GM18519 (cell line): ENCODE measurements at regions not wholly inside any gene's neighbourhood (a gene's known extent, or its start where the extent isn't known, plus 50 kb on each side); places are given as distances from the start of the nearest gene placed in this dataset.
A peak's percentile ranks its signal among the peaks of the same experiment; 100 is the strongest.
"Not testable (repeated sequence)": the region's sequence is repeated elsewhere in the genome, so short reads cannot be mapped to it uniquely, and the experiment has no call there.

Source experiments
- ATAC-seq: cut with Tn5 transposase; IDR thresholded peaks from one replicate; pipeline ENCODE4 v1.9.1; 2021; ENCODE audit warnings: mild to moderate bottlenecking, moderate library complexity; ENCODE audit not compliant: unreplicated experiment, low FRiP score

DNA sequence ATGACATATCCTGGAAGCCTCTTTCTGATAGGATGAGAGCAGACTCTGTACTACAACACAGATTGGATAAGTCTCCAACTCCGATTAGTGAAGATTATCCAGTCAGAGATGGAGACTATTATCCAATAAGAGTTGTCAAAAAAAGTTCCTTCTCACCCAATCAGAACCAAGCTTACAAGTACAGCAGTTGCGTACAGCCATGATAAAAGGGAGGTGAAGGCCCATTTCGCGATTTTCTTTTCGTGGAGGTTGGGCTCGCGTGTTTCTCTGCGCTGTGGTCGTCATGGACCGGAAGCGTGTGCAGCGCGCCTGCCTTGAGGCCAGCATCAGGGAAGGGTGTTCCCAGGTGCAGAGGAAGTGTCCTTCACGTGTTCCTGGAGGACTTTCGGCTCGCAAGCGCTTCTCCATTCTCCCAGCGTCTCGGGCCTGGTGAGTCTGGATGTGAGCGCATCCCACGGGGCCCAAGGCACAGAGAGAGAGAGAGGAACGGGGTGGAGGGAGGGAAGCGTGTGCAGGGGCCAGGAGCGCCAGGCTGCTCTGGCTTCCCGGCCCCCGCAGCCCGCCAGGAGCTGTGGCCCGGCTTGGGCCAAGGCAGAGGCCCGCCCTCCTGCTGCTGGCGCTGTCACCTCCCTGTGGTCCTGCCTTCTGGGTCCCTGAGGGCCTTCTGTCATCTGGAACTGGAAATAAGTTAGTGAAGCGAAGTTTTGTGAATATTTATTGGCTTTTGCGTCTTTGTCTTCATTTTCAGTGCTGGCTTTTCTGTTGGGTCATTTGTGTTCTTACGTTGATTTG lies 53.9 kb downstream of the CDRT15L2 start:
- not testable (repeated sequence) for ATAC-seq

DNA sequence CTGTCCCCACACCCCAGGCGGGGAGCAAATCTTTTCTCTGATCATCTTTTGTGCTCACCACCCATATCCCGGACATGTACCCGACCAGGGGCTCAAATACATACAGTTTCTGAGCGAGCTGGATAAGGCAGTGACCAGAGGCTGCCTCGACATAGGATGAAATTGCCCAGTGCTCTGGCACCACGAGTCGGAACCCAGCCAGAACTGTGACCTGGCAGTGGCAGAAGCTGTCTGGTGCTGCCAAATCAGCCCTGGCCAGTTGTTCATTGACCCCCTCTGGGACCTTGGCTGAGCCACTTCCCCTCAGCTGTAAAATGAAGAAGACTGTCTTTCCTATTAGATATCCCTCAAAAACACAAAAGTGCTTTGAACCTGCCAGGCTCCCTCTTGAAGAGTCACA lies 60.6 kb downstream of the CDRT15L2 start:
- not testable (repeated sequence) for ATAC-seq

DNA sequence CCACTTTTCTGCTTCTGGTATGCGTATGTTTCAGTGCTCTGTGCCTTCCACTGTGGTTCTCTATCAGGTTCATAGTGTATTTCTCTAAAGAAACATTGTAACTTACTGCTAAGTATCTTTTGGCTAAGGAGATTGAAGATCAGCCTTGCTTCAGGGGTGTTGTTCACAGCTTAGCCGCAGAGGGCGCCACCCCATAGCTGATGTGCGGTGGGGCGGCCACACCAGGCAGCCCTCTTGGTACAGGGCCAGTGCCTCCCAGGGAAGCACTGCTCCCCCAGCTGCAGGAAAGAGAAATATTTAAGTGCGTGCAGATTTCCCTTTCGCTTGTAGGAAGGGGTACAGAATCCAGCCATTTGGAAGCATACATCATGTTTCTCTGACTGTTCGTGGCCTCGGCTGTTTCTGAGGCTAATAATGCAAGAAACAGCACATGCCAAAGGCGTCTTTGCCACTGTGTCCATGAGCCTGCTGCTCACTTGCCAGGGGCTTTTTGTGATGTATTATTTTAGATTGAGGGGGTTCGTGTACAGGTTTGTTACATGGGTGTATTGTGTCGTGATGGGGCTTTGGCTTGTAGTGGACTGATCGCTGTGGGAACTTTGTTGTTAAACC lies 67.2 kb downstream of the CDRT15L2 start:
- not testable (repeated sequence) for ATAC-seq

DNA sequence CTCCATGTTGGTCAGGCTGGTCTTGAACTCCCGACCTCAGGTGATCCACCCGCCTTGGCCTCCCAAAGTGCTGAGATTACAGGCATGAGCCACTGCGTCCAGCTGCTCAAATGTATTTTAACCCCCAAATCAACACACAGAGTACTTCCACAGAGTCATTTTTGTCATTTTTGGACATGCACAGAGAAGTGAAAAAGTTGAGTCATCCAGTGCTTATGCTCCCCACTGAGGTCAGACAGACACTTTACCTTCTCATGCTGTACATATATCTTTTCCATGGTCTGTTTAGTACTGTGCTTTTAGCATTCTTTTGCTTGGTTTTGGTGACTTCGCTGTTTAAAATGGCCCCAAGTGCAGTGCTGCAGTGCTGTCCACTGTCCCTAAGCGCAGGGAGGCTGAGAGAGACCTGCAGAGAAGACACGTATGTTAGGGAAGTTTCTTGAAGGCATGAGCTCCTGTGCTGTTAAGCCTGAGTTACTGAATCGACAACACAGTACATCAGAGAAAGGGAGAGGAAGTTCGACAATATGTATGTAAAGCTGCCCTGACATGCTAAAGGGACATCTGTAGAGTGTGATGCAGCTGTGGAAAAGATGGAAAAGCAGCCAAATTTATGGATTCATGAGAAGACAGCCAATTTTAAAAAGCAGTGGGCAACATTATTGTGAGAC lies 69.7 kb downstream of the CDRT15L2 start:
- peak; percentile 75 for ATAC-seq

DNA sequence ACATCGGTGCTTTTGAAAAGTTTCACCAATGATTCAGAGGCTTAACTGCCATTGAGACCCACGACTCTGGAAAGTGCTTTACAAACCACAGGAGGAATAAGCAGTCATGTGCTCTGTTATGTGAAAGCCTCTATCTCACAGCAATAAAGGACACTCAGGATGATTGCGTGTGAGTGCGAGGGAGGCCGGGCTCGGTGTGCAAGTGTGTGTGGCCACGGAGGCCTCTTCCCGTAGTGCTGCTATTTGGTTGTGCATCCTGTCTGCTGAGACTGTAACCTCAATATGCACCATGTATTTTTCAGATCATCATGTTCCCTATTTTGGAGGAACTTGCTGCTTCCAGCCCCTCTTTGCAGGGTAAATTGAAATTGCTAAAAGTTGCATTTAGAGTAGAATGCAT lies 71.5 kb downstream of the CDRT15L2 start:
- not testable (repeated sequence) for ATAC-seq

DNA sequence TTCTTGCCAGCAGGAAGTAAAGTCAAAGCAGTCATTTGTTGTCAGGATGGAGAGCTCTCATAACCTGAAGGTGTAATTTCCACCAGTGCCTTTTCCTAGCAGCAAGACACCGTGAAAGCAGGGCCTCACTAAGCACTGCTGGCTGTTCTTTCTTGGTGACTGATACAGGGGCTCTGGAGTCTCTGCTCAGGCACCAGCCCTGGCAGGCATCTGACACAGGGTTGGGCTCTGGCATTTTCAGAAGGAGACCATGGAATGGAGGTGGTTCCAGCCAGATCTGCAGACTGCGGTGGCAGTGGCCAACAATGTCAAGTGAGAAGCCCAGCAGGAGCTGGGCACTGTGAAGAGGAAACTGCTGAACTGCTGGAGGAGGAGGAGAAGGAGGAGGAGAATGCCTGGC lies 72.2 kb downstream of the CDRT15L2 start:
- ATAC-seq: not testable (repeated sequence)

DNA sequence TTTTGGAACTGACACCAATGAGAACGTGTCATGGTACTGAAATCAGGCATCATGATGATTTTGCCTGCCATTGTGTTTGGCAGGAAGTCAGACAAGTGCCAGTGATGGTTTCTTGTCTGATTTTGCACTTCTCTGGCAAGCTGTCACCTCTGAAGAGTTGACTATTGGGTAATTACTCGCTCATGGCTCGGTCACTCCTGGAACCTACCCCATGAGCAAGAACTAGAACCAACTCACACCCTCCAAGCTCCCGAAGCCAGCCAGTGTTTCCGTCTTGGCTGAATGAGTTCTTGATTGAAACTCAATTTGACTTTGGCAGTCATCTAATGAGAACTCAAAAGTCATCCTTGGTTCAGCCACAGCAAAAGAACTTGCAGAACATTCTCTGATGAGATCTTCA lies 73.9 kb downstream of the CDRT15L2 start:
- not testable (repeated sequence) for ATAC-seq

DNA sequence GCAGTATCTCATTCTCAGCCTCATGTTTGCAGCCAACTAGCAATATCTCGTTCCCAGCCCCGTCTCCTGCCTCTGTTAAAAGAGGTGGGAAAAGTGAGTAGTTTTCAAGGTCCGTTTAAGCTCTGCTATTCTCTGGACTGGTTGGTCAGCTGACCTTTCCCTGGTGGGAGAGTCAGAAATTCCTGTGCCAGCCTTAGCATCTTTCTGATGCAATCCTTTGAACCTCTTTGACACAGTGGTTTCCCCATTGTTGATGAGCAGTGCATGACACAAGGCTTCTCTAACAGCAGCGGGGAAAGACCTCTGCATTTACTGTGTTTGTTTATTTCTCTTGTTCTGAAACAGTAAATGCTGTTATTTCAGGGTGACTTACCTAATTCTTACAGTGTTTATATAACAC lies 74.6 kb downstream of the CDRT15L2 start:
- not testable (repeated sequence) for ATAC-seq

DNA sequence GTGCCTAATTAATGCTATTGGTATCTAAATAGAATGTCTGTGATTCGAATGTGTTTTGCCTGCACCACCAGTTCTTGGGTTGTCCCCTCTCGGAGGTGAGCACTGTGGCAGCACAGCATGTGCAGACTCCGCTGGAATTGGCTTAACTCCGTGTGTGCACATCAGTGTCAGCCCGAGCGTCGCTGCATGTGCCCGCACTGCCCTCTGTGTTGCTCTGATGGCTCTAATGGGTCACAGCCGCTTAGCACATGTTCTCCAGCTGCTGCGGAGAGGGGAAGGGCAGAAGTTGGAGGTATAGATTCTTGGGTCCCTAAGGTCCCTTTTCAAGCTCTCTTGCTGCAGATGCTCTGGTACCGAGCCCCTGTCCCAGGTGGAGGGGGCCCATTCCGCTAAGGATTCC lies 75.1 kb downstream of the CDRT15L2 start:
- ATAC-seq: not testable (repeated sequence)

DNA sequence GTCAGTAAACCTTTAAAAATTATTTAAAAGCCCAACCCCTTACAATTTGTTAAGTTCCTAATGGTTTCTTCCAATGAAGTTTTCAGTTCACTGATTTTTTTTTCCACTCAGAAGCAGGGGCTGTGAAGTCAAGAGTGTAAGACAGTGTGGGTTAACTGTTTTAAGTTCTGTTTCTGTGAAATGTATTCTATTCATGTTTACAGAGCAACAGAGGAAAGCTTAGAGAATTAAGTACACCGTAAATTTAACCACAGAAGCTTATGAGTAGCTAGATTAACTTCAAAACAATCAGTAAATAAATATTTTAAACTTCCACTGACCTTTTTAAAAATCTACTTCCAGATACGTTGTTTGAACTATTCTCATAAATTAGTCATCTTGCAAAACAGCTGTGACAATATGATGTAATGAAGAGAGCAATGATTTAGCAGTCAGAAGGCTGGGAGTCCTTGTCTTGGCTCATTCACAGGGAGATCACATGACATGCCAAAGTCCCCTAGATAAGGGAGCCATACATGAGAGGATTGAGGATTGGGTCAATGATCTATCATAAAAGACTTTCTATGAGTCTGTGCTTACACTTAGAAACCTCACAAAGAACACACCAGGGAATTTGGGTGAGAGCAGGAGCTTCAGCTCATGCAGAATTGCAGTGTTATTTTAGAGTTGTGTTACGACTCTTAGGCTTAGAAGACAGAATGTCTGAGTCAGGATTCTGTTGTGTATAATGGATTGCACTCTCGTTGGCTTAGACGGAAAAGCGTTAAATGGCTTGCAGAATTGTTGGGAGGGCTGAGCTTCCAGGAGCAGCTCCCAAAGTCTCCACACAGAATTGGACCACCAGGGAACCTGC lies 85.8 kb downstream of the CDRT15L2 start:
- not testable (repeated sequence) for ATAC-seq

DNA sequence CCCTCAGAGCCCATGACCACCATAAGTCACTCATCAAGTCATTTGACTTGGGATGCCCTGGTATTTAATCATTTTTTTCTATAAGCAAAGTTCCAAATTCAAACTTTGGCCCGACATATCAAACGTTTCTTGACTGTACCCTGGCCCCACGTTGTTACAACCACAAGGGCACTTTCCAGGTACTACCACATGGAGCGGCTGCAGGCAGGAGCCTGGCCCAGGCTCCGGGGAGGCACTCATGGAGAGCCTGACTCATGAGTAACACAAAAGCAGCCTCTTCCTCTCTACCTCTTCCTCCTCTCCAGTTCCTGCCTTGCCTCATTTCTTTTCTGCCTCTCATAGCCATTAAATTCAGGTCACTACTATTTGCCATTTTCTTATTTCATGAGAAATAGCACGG lies 87.2 kb downstream of the CDRT15L2 start:
- not testable (repeated sequence) for ATAC-seq

DNA sequence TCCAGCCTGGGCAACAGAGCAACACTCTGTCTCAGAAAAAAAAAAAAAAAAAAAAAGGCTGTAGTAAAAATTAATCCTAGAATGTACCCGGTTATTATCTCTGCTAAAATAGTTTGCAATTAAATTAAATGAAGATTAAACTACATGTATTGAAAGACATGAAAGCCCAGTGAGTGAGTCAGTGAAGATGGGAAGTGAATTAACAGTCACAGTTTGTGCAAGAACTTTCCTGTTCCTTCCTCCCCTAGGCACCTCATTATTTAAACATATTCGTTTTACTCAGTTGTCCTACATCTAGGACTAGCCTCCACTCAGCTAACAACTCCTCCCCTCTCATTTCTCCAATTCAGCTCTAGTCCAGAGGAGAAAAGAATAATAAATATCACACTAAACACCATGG lies 88.2 kb downstream of the CDRT15L2 start:
- ATAC-seq: not testable (repeated sequence)

DNA sequence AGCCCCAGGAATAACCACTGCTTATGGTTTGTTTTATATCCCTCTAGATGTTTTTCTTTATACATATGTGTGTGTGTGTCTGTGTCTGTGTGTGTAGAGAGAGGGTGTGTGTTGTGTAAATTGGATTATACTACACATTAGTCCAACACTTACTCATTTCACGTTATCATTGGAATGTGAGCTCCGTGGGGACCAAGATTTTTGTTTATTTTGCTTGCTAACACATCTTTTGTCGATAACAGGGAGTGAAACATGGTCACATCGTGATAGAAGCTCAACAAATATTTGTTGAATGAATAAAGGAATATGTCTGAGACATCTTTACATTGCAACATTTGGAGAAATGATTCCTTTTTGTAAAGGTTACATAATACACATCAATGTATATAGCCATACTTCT lies 88.8 kb downstream of the CDRT15L2 start:
- ATAC-seq: not testable (repeated sequence)

DNA sequence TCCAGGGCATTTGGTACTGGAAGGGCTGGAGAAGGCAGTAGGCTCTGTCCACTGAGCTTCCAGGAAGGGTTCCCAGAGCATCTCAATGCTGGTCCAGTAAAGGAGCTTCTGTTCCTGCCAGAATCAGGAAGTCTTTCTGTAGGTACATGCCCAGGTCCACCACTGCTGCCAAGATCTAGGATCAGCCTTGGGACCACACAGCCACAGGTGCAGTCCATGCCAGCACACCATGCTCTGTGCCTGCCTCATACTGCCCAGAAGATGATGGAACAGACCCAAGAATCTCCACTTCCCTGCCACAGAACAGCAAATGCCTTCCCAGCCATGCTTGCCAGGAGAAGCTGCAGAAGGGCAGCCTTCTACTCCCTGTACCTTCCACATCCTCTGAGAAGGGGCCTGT lies 89.3 kb downstream of the CDRT15L2 start:
- ATAC-seq: not testable (repeated sequence)

DNA sequence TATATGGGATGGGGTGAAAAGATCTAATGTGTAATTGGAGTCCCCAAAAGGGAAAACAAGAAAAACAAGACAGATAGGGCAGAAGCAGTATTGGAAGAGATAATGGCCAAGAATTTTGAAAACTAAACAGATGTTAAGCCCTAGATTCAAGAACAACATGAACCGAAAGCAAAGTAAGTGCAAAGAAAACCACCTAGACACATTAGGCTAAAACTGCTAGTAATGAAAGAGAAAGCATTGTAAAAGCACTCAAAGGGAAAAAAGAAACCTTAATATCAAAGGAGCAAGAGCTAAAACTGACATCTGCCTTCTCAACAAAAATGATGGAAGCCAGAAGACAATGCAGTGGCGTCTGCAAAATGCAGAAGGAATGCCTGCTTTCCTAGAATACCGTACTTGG lies 91.0 kb downstream of the CDRT15L2 start:
- not testable (repeated sequence) for ATAC-seq

DNA sequence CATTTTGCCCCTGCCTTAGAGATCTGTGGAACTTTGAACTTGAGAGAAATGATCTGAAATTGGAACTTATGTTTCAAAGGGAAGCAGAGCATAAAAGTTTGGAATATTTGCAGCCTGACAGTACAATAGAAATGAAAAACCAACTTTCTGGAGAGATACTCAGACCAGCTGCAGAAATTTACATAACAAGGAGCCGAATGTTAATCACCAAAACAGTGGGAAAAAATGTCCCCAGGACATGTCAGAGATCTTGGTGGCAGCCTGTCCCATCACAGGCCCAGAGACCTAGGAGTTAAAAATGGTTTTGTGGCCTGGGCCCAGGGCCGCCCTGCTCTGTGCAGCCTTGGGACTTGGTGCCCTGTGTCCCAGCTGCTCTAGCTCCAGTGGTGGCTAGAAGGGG lies 94.8 kb downstream of the CDRT15L2 start:
- not testable (repeated sequence) for ATAC-seq

DNA sequence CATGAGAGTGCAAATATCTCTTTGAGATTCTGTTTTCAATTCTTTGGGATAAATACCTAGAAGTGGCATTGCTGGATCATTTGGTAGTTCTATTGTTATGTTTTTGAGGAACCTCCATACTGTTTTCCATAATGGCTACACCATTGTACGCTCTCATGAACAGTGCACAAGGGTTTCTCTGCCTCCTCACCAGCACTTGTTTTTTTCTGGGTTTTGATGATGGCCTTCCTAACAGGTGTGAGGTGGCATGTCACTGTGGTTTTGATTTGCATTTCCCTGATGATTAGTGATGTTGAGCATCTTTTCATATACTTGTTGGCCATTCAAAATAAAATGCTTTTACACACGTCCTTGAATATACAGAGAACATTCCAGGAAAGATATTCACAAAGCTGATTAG lies 96.2 kb downstream of the CDRT15L2 start:
- not testable (repeated sequence) for ATAC-seq

DNA sequence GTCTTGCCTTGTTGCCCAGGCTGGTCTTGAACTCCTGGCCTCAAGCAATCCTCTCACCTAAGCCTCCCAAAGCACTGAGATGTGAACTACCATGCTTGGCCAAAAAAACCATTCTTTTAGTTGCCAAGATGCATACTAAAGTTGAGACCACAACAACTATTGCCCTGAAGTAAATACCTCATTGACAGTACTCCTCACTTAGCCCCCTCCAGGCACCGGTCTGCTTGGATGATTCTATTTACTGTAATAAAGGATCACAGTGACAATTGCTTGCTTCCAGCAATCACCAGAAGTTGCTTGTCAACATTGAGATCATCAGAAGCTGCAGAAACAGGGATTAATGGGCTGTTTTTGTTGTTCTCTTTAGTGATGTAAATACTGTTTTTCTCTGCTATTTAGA lies 97.1 kb downstream of the CDRT15L2 start:
- ATAC-seq: not testable (repeated sequence)

DNA sequence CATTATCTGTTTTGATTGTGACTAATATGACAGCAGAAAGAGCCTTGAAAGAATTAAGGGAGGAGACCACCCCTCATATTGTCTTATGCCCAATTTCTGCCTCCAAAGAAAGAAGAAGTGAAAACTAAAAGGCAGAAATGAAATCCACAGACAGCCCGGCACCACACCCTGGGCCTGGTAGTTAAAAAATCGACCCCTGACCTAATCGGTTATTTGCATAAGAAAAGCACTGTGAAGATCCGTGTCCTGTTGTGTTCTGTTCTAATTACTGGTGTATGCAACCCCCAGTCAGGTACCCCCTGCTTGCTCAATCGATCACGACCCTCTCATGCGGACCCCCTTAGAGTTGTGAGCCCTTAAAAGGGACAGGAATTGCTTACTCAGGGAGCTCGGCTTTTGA lies 97.9 kb downstream of the CDRT15L2 start:
- not testable (repeated sequence) for ATAC-seq

DNA sequence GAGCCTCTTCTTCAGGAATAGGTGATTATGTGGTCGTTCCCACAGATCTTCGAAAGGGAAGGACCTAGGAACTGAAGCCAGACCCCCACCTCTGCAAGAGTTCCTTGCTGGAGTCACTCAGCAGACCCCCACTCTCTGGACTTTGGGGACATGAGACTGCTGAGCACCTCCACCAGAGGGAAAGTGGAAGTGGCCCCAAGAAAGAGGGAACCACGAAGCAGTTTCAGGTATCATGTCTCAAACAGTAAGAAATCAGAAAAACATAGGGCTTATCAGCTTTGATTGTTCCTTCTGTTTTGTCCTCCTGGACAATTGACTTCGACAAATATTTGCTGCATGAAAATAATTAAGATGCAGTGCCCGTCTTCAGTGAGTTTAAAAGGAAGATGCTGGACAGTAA lies 98.9 kb downstream of the CDRT15L2 start:
- ATAC-seq: not testable (repeated sequence)
